ENCODE measurements at regions not wholly inside any gene's neighbourhood (a gene's known extent, or its start where the extent isn't known, plus 50 kb on each side); places are given as distances from the start of the nearest gene placed in this dataset.

DNA sequence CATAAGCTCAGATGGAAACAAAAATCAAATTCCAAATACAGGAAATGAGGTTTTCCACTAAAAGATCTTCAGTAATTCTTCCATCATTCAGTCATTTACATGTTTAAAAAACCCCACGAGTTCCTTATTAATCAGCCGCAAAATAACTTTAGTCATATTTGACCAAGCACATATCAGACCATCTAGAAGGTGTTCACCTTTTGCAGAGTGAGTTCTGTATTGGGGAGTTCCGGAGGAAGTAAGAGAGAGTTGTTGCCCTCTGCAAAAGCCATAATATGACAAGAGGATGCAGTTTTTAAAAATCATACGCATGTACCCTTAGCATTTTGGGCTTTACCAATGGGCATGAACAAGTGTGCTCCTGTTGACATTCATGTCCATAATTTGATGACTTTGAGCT is 61.6 kb downstream of the CCR1 start:
- DNase-seq, result no peak

DNA sequence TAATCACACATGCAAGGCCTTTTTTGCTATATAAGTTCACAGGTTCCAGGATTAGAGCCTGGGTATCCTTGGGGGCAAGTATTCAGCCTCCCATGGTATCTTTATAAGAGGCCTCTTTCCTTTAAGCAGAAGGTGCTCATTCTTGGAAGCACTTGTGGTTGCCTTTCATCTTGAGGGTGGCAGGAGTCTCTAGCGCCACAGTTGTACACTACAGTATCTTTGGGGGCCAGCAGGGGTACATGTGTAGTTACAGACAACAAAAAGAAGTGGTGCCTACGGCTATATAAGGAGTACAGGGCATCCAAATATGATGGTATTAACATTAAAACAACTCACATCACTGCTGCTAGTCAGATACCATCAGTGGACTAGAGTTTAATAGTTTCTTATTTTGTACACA is 62.1 kb downstream of the CCR1 start:
- no peak for DNase-seq

DNA sequence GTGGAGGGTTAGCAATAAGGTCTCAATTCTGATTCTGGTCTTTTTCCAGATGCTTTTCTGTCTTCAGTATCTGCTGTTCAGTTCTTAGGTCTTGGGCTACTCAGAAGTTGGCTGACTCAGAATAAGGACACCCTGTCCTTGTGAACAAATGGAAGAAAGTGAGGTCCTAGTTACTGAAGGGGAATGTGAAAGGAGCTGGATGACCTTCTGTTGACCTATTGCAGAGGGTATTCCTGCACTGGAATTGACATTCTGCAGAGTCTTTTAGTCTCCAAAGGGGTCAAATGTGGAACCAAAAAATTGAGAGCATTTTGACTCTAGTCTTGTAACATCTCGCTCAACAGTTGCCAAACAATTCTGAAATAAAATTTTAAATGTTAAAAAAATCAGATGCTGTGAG is 63.0 kb downstream of the CCR1 start:
- no peak for DNase-seq

DNA sequence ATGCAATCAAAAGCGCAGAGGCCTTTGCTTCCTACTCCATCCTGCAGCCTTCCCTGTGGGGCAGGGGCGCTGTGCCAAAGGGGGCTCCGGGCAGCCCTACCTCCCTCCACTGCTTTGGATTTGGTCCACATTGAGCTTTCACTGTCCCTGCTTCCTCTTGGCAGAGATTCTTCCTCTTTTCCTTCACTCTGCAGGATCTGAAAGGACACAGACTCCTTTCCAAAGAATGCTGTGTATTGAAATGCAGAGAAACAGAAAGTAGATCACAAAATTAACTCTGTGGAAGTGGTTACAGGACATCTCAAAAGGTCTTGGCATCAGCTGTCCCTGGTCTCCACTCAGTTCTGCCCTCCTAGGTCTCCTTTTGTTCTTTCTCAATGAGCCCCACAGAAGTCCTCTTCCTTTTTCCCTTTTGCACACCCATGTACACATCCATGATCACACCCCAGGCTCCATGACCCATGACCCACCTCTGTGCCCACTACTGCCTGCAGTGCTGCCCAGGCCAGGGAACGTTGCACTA is 64.1 kb downstream of the CCR1 start:
- DNase-seq, result no peak

DNA sequence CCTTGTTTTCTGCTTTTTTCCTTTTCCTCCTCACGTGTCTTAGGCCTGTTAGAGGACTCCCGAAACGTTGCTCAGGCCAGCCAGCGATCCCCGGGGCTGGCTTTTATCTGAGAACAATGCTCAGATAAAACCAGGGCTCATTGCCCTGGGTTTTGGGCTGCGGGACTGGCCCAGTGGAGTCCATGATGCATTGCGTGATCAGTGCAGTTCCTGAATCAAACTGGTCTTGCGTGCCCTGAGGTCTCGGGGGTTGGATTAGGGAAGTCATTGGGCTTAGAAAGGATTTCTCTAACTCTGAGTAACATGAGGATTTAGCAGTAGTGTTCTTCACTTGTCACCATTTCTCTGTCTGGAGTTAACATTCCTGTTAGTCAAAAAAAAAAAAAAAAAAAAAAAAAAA is 66.3 kb downstream of the CCR1 start:
- DNase-seq, result no peak

- no peak for DNase-seq
Observed at GRCh38 chr3:46138581-46138980, 69.5 kb downstream of the CCR1 start.

- no peak for DNase-seq
Observed at GRCh38 chr3:46135475-46135874, 72.6 kb downstream of the CCR1 start.

- no peak for DNase-seq
Observed at GRCh38 chr3:46133285-46133684, 74.8 kb downstream of the CCR1 start.

DNA sequence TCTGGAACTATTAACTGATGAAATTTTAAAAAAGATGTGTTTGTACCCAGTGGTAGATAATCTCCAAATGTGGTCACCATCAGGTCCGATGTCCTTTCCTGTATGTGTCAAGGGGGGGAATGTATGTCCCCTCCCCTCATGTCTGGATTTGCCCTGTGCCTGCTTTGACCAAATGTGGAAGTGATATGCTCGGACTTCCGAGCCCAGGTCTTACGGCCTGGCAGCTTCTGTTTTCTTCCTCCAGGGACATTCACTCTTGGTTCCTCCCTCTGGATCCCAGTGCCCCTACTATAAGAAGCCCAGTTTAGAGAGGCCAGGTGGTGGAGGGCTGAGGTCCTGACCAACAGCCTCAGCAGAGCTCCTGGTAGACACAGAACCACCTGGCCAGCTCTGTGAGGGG is 75.5 kb downstream of the CCR1 start:
- DNase-seq, result no peak

- DNase-seq, result no peak
Observed at GRCh38 chr3:46131884-46132450, 76.1 kb downstream of the CCR1 start.

DNA sequence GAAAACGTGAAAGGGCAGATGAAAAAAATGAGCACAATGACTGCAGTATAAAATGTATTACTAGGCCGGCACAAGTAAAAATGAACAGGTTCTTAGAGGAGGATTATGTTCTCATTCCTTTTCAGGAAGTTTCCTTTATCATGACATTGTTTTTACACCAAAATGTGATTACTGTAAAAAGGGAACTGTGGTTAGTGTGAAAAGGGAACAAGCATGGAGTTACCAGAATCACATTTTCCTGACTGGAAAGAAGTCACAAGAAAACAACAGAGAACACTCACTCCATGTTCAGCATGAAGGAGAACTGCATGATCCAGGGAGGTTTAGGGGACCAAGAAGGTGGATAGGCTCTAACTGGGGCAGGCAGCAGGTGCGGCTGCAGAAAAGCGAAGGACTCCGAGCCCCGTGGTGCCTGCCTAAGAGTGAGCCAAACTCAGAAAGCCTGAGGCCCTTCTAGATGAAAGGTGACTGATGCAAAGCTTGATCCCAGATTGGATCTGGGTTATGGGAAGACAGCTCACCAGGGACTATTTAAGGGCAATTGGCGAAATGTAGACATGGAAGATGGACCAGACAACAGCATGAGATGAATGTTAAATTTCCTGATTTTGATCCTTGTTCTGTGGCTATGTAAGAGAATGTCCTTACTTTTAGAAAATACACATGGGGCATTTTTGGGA is 77.3 kb downstream of the CCR1 start:
- DNase-seq, result no peak

- no peak for DNase-seq
Observed at GRCh38 chr3:46129588-46130272, 78.4 kb downstream of the CCR1 start.

- DNase-seq, result no peak
Observed at GRCh38 chr3:46127503-46127902, 80.6 kb downstream of the CCR1 start.

DNA sequence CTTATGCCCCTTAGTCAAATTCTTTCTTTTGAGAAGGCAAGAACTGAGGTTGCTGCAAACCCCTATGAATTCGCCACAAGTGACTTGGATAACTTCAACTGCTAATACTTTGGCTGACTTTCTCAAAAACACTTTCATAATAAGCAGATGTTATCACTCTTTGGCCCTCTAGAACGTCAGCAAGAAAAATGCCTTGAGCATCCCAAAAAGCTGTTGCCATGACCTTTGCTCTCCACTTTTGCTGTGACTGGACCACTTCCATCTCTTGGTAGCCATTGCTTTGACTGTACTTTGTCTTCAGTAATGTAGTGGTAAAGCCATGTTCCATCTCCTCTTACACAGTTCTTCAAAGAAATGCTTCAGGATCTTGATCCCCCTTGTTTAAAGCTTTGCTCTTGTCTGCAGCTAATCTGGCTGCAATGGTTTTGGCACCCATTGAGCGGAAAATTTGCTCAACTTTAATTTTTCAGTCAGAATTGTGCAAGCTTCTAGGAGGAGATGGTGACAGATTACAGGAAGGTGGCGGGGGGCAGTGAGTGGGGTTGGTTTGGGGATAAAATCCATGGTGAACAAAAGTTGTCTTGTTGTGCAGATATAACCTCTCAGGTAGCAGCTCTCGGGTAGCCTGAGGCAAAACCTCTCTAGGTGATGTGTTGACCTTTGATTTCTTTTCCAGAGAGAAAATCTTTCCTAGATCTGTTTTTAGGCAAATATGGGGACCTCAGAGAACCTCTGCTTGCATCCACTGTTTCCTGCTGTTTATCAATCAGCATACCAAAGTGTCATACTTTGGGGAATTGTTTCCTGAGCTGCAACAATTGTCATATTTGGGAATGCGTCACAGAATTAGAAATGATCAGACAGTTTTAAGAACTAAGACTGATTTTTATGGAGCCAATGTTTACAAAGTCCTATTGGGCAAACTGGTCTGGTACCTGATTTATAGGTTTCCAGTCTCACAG is 83.6 kb downstream of the CCR1 start:
- DNase-seq, result no peak

DNA sequence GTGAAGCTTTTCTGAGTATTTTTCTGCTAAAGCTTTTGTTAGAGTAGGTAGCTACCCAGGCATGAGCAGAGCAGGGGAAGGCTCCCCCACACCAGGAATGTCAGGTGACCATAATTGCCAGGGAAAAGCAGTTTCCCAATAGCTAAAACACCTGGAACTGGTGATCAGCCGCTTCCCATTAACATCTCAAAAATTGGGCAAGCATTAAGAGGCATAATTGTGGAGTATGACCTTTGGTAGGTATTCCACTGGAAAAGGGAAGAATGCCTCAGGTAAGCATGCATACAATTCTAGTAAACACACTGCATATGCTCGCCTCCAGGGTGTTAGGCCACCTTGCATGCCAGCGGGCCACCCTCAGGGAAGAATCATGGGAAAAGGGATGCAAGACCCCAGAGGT is 84.5 kb downstream of the CCR1 start:
- DNase-seq, result no peak

- no peak for DNase-seq
Observed at GRCh38 chr3:46122091-46122490, 86.0 kb downstream of the CCR1 start.

DNA sequence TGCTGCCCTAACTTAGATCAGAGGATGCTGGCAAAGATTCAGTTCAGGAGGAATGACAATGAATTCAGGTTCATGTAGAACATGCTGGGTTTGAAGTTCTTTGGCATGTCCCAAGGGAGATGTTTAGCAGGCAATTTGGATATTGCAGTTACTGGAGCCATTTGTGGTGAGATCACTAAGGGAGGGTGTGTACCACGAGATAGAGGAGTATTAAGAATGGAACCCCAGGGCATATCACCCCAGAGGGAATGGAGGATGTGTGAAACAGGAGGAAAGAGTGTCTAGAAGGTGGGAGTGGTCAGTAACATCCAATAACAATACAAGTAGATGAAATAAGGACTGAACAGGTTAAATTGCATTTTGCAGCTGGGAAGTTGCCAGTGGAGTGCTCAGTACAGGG is 87.1 kb downstream of the CCR1 start:
- no peak for DNase-seq

DNA sequence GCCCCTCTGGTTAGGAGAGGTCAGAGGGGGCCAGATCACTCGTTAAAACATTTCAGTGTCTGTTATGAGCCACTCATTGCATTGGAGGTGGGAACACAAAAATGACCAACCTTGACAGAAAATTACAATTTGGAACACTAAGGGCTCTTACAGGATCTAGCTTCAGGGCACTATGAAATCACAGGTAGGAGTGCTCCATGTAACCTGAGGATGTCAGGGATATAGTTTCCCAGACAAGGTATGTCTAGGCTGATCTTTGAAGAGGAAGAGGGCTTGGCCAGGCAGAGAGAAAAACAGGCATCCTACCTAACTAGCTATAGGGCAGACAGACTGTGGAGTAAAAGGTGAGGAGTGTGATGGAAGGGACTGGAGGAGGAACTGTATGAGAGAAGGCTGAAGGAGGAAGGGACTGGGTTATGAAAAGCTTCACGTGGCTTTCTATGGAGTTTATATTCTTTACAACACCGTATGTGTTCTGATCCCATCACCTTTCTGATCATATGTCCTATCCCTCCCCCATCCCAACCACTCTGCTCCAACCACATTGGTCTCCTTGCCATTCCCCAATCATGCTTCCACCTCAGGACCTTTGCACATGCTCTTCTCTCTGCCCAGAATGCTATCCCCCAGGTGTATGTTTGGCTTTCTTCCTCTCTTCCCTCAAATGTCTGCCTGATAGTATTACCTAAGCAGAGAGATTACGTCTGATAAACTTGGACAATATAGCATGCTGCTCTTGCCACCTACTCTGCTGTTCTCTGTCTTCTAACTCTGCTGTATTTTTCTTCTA is 88.2 kb downstream of the CCR1 start:
- no peak for DNase-seq

DNA sequence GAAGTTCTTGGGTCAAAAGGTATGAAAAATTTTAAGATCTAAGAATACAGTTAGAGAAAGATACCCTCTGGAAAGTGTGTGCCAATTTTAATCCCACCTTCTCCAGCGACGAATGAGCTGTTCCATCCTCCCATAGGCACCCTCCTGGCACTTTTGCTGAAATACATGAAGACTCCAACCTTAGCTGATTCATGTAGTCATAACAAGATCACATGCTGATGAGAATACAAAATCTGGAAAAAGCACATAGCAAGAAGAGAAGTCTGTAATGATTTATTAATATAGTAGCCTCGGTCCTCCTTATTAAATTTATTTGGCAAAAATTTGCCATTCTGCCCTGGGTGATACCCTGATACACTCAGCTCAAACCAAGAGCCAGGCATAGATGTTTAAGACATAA is 88.9 kb downstream of the CCR1 start:
- no peak for DNase-seq

DNA sequence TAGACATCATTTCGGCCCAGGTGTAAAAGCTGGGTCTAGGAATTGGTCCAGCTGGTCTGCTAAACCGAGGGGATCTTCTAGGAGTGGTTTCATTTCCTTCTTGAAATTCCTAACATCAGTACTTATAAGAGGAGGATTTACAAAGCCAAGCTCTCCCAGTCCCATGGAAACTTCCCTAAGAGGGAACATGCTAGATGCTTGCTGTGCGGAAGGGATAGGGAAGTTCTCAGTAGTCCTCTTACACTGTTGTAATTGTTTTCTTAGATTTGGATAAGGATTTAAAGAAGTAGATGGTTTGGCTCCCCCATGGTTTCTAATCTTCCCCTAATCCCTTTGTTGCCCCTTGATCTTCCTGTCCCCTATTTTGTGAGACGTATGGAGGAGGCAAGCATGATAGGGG is 89.7 kb upstream of the XCR1 start:
- DNase-seq, result no peak

- DNase-seq, result no peak
Observed at GRCh38 chr3:46114323-46114988, 87.2 kb upstream of the XCR1 start.

- no peak for DNase-seq
Observed at GRCh38 chr3:46113608-46114007, 86.3 kb upstream of the XCR1 start.

All from NCI-H1092 treated with DMSO at 0.1 percent for 48 hours (cell line).